DND-41 (cell line): ENCODE measurements at regions not wholly inside any gene's neighbourhood (a gene's known extent, or its start where the extent isn't known, plus 50 kb on each side); places are given as distances from the start of the nearest gene placed in this dataset.

Source experiments
- ATAC-seq: fragments of 200-7000 bp; cut with Tn5 transposase; 3 replicates; pipeline ENCODE4 v1.9.1; 2021; ENCODE audit warnings: low read depth; ENCODE audit not compliant: insufficient read depth
- DNase-seq: peaks from one replicate; pipeline ENCODE4 v3.0.0-alpha.2; 2020
- H2AFZ ChIP-seq: 2 replicates; pipeline ENCODE4 v1.6.0; 2012; ENCODE audit warnings: low read depth, low read length
- H3K27ac ChIP-seq: 2 replicates; pipeline ENCODE4 v1.5.1; 2012; ENCODE audit warnings: low read length, inconsistent platforms
- H3K27me3 ChIP-seq: fragments of 200-600 bp; sonication (generic); 2 replicates; pipeline ENCODE4 v1.6.0; 2012; ENCODE audit warnings: low read length, mild to moderate bottlenecking, inconsistent platforms; ENCODE audit not compliant: insufficient read depth, poor library complexity
- H3K36me3 ChIP-seq: 2 replicates; pipeline ENCODE4 v1.5.1; 2012; ENCODE audit warnings: low read length, inconsistent platforms; ENCODE audit not compliant: insufficient read depth
- H3K4me1 ChIP-seq: 2 replicates; pipeline ENCODE4 v1.5.1; 2012; ENCODE audit warnings: mild to moderate bottlenecking, low read length; ENCODE audit not compliant: insufficient read depth
- H3K4me2 ChIP-seq: 2 replicates; pipeline ENCODE4 v1.6.0; 2012; ENCODE audit warnings: mild to moderate bottlenecking, moderate library complexity, low read length, inconsistent platforms; ENCODE audit not compliant: insufficient read depth
- H3K4me3 ChIP-seq, 2 experiments: fragments of 200-600 bp in 1 of 2; shearing (Covaris generic) in 1 of 2; 2 replicates each; pipeline ENCODE4 v1.5.1; 2012 to 2016; ENCODE audit warnings: inconsistent platforms in 2 of 2, low read length in 2 of 2, mild to moderate bottlenecking in 2 of 2, low read depth in 1 of 2, moderate library complexity in 1 of 2
- H3K79me2 ChIP-seq: 2 replicates; pipeline ENCODE4 v1.6.0; 2012; ENCODE audit warnings: low read length, inconsistent platforms; ENCODE audit not compliant: insufficient read depth
- H3K9ac ChIP-seq: 2 replicates; pipeline ENCODE4 v1.6.0; 2012; ENCODE audit warnings: low read depth, mild to moderate bottlenecking, inconsistent platforms, low read length, moderate library complexity
- H3K9me3 ChIP-seq: 2 replicates; pipeline ENCODE4 v1.5.1; 2012; ENCODE audit warnings: low read length, moderate library complexity, mild to moderate bottlenecking, inconsistent platforms; ENCODE audit not compliant: insufficient read depth, severe bottlenecking
- H4K20me1 ChIP-seq: 2 replicates; pipeline ENCODE4 v1.6.0; 2012; ENCODE audit warnings: low read length; ENCODE audit not compliant: insufficient read depth
- CTCF ChIP-seq: IDR thresholded peaks from 2 replicates; pipeline ENCODE4 v1.5.1; 2012; ENCODE audit warnings: borderline replicate concordance, low read length, moderate library complexity, mild to moderate bottlenecking; ENCODE audit not compliant: poor library complexity, severe bottlenecking; ENCODE audit errors: extremely low read depth
- EZH2 ChIP-seq: IDR thresholded peaks from 3 replicates; pipeline ENCODE4 v1.6.1; 2012; ENCODE audit warnings: borderline replicate concordance, low read depth, mild to moderate bottlenecking, moderate library complexity, low read length, inconsistent platforms; ENCODE audit not compliant: severe bottlenecking

GRCh38 chr5:89983216-89983615 is 426.3 kb downstream of the CETN3 start:
- DNase-seq (no peak), ATAC-seq (no peak)
- TF ChIP-seq EZH2 (no peak), CTCF (no peak)

GRCh38 chr5:89981878-89982773 is 427.4 kb downstream of the CETN3 start:
- no peak for TF ChIP-seq CTCF
- TF ChIP-seq EZH2, result no peak
- no peak overlapping the region for H3K4me2 ChIP-seq
- no peaks in the 10 kb centered on the region for H3K27me3 ChIP-seq
- no peaks in the 10 kb centered on the region for H3K4me1 ChIP-seq
- H3K4me3 ChIP-seq, result no peak overlapping the region
- no peak overlapping the region for H3K27ac ChIP-seq
- DNase-seq, result no peak
- no peaks in the 10 kb centered on the region for H3K9me3 ChIP-seq
- H3K36me3 ChIP-seq, result no peaks in the 10 kb centered on the region
- no peak overlapping the region for H2AFZ ChIP-seq
- ATAC-seq, result no peak
- H3K79me2 ChIP-seq, result no peaks in the 10 kb centered on the region
- H3K9ac ChIP-seq, result no peak overlapping the region
- H4K20me1 ChIP-seq, result no peaks in the 10 kb centered on the region

More at GRCh38 chr5:89983216-89983615, 426.3 kb downstream of the CETN3 start:
- Histone ChIP-seq H3K4me2 (no peak overlapping the region), H3K9me3 (no peaks in the 10 kb centered on the region), H4K20me1 (no peaks in the 10 kb centered on the region), H3K27me3 (no peaks in the 10 kb centered on the region), H3K4me3 (no peak overlapping the region), H3K79me2 (no peaks in the 10 kb centered on the region), H3K9ac (no peak overlapping the region), H3K27ac (no peak overlapping the region), H2AFZ (no peak overlapping the region), H3K4me1 (no peaks in the 10 kb centered on the region), H3K36me3 (no peaks in the 10 kb centered on the region)

- Histone ChIP-seq H3K9ac (no peak overlapping the region), H2AFZ (no peak overlapping the region), H3K27ac (no peak overlapping the region), H3K4me1 (no peaks in the 10 kb centered on the region), H3K9me3 (no peaks in the 10 kb centered on the region), H3K79me2 (no peaks in the 10 kb centered on the region), H3K4me3 (no peak overlapping the region), H3K36me3 (no peaks in the 10 kb centered on the region), H3K27me3 (no peaks in the 10 kb centered on the region), H3K4me2 (no peak overlapping the region), H4K20me1 (no peaks in the 10 kb centered on the region)
- no peak for TF ChIP-seq CTCF
- TF ChIP-seq EZH2, result no peak
- DNase-seq, result no peak
- no peak for ATAC-seq
Observed at GRCh38 chr5:89981021-89981420, 428.5 kb downstream of the CETN3 start.
